K562 (cell line): ENCODE measurements at regions not wholly inside any gene's neighbourhood (a gene's known extent, or its start where the extent isn't known, plus 50 kb on each side); places are given as distances from the start of the nearest gene placed in this dataset.
"Not testable (repeated sequence)": the region's sequence is repeated elsewhere in the genome, so short reads cannot be mapped to it uniquely, and the experiment has no call there.

Experiments used
- ATAC-seq: fragments of 200-7000 bp; cut with Tn5 transposase; 3 replicates; pipeline ENCODE4 v1.9.1; 2020; ENCODE audit warnings: moderate library complexity
- BruUV-seq: library from RNA; stranded (reverse); fragments of 400-500 nt; replicated peaks from 2 replicates; lab custom pipeline; 2021; lab: Mats Ljungman, UMichigan
- CTCF ChIA-PET: fragments of 300-600 bp; formaldehyde crosslinking; extraction: SDS; loops from one replicate; lab custom pipeline; 2021; ENCODE audit warnings: low intra/inter-chr PET ratio; lab: Yijun Ruan, JAX
- POLR2A ChIA-PET: fragments of 300-600, 350-650 bp; sonication (Branson Sonifier 250); formaldehyde crosslinking; extraction: SDS; loops from one replicate; lab custom pipeline; 2021; ENCODE audit warnings: antibody characterized with exemption, inconsistent platforms; lab: Yijun Ruan, JAX
- DNase-seq, 4 experiments: peaks; one replicate each; pipeline versions ENCODE4 v3.0.0 to v3.0.0-alpha.2; 2011 to 2018; ENCODE audit warnings: low spot score in 3 of 4, mixed read lengths in 3 of 4; ENCODE audit errors: extremely low read depth in 1 of 4
- FAIRE-seq: peaks from 2 replicates; lab custom pipeline; 2011; peaks lifted over from hg19 to GRCh38; lab: Jason Lieb, UNC
- H2AFZ ChIP-seq: 2 replicates; pipeline ENCODE4 v1.6.0; 2011; ENCODE audit warnings: low read depth, low read length, control low read depth, inconsistent platforms
- H3K27ac ChIP-seq: fragments of 200-600 bp; 3 replicates; pipeline ENCODE4 v1.8.0; 2011; ENCODE audit warnings: low read depth, mild to moderate bottlenecking, control low read depth, inconsistent platforms, low read length, moderate library complexity, mixed read lengths; ENCODE audit errors: extremely low read depth
- H3K27me3 ChIP-seq, 2 experiments: fragments of 300-600 bp in 1 of 2; 2 replicates in 1 of 2; 3 replicates in 1 of 2; pipeline versions ENCODE4 v1.6.0 to v1.8.0; 2011; ENCODE audit warnings: inconsistent platforms in 2 of 2, low read length in 2 of 2, mild to moderate bottlenecking in 1 of 2, mixed read lengths in 1 of 2, moderate library complexity in 1 of 2; ENCODE audit not compliant: control insufficient read depth in 2 of 2, insufficient read depth in 2 of 2
- H3K36me3 ChIP-seq: fragments of 300-600 bp; 3 replicates; pipeline ENCODE4 v1.8.0; 2011; ENCODE audit warnings: mild to moderate bottlenecking, low read length, inconsistent platforms; ENCODE audit not compliant: control insufficient read depth, insufficient read depth
- H3K4me1 ChIP-seq, 2 experiments: fragments of 200-600 bp in 1 of 2; replicated peaks in 1 of 2; 2 replicates in 1 of 2; 3 replicates in 1 of 2; pipeline versions ENCODE4 v1.5.1 to v1.8.0; 2011; ENCODE audit warnings: inconsistent platforms in 2 of 2, low read length in 2 of 2, mild to moderate bottlenecking in 1 of 2, mixed read lengths in 1 of 2, moderate library complexity in 1 of 2; ENCODE audit not compliant: control insufficient read depth in 2 of 2, insufficient read depth in 2 of 2
- H3K4me2 ChIP-seq: 2 replicates; pipeline ENCODE4 v1.6.1; 2011; ENCODE audit warnings: low read length, control low read depth, inconsistent platforms, mixed read lengths; ENCODE audit not compliant: insufficient read depth
- H3K4me3 ChIP-seq: fragments of 200-600 bp; sonication (generic), shearing (Covaris generic); 2 replicates; pipeline ENCODE4 v1.5.1; 2016; ENCODE audit warnings: control low read depth, inconsistent platforms
- H3K79me2 ChIP-seq: fragments of 200-600 bp; 3 replicates; pipeline ENCODE4 v1.8.0; 2011; ENCODE audit warnings: low read length, inconsistent platforms; ENCODE audit not compliant: control insufficient read depth, insufficient read depth
- H3K9ac ChIP-seq, 2 experiments: 2 replicates each; pipeline versions ENCODE4 v1.6.0 to v1.6.1; 2011; ENCODE audit warnings: low read depth in 2 of 2, low read length in 2 of 2, control low read depth in 1 of 2, inconsistent platforms in 1 of 2, mild to moderate bottlenecking in 1 of 2, mixed read lengths in 1 of 2; ENCODE audit not compliant: insufficient read depth in 1 of 2
- H3K9me1 ChIP-seq: one replicate; pipeline ENCODE4 v1.6.0; 2011; ENCODE audit warnings: inconsistent platforms, mild to moderate bottlenecking, low read length, moderate library complexity; ENCODE audit not compliant: control insufficient read depth, insufficient read depth
- H3K9me3 ChIP-seq: replicated peaks from 2 replicates; pipeline ENCODE4 v1.5.1; 2011; ENCODE audit warnings: low read depth, low read length, inconsistent platforms; ENCODE audit not compliant: control insufficient read depth, insufficient read depth
- H4K20me1 ChIP-seq: replicated peaks from 2 replicates; pipeline ENCODE4 v1.6.1; 2011; ENCODE audit warnings: low read length, inconsistent platforms, mixed read lengths; ENCODE audit not compliant: control insufficient read depth, insufficient read depth
- MAX ChIP-seq: sonication (generic); formaldehyde crosslinking; IDR thresholded peaks from 2 replicates; pipeline ENCODE4 v1.9.0; 2022; ENCODE audit warnings: mild to moderate bottlenecking, missing genetic modification reagents
- PML ChIP-seq: IDR thresholded peaks from 2 replicates; pipeline ENCODE4 v1.6.1; 2012; ENCODE audit warnings: low read length, inconsistent platforms
- ZNF395 ChIP-seq: fragments of 200-800 bp; sonication (Bioruptor generic); IDR thresholded peaks from 2 replicates; pipeline ENCODE4 v1.6.1; 2017; ENCODE audit warnings: missing genetic modification characterization, missing compliant biosample characterization
- ZNF740 ChIP-seq, 3 experiments: fragments of 200-800 bp in 1 of 3; sonication (Bioruptor generic) in 1 of 3; sonication (generic) in 1 of 3; formaldehyde crosslinking in 1 of 3; IDR thresholded peaks; 2 replicates each; pipeline versions ENCODE4 v1.6.1 to v1.8.0; 2016 to 2022; ENCODE audit warnings: mild to moderate bottlenecking in 2 of 3, missing compliant biosample characterization in 2 of 3, missing genetic modification characterization in 2 of 3, missing genetic modification reagents in 1 of 3
- WGBS: fragments of 100-300 bp; shearing (Covaris generic); methylation state at CpG from one replicate; pipeline ENCODE4 v1.1.6; 2016; ENCODE audit warnings: low coverage, mixed read lengths; ENCODE audit not compliant: insufficient coverage; ENCODE audit errors: missing lambda C conversion rate; 5-methylcytosine and 5-hydroxymethylcytosine counted together
- in situ Hi-C: fragments of 300-500 bp; cut with MboI; formaldehyde crosslinking; loops from 4 replicates; pipeline ENCODE4 v1.15.0; 2018; ENCODE audit warnings: inconsistent platforms, mixed read lengths
- intact Hi-C: fragments of 100-400 bp; cut with micrococcal nuclease; formaldehyde crosslinking; loops from 2 replicates; pipeline ENCODE4 v1.14.2; 2022

GRCh38 chr9:136602193-136602885, 56.5 kb upstream of the NOTCH1 start:
- Histone ChIP-seq H3K9me1 (no peaks in the 10 kb centered on the region), H3K4me2 (no peak overlapping the region), H3K79me2 (no peaks in the 10 kb centered on the region), H3K4me3 (no peak overlapping the region), H3K9ac (peak overlapping the region in 1 of 2 experiments; percentile 35; a peak in 1 of 4 replicates), H3K9me3 (no peaks in the 10 kb centered on the region), H2AFZ (no peak overlapping the region), H4K20me1 (no peaks in the 10 kb centered on the region), H3K27ac (no peak overlapping the region), H3K27me3 (no peaks in the 10 kb centered on the region), H3K36me3 (no peaks in the 10 kb centered on the region), H3K4me1 (peaks cover 0 to 70% of the 10 kb centered on the region in 2 experiments; a peak in 4 of 5 replicates)
- FAIRE-seq (no peak), DNase-seq (peak in 1 of 4 experiments; percentile 14), ATAC-seq (no peak)
- intact Hi-C loops = no loop called here
- WGBS = 10% methylated on average over 13 of the region's 28 CpGs
- in situ Hi-C loops = no loop called here
- BruUV-seq = no TSS peak
- POLR2A ChIA-PET = no interaction called here
- CTCF ChIA-PET = no interaction called here
- no peak for TF ChIP-seq ZNF740 (CRISPR knock-in tag; IDR thresholded peaks at IDR 0.05)
- no peak for TF ChIP-seq ZNF740 (tag; IDR thresholded peaks at IDR 0.05)
- peak; percentile 32; the same call in 1 of the 2 replicates for TF ChIP-seq MAX (CRISPR knock-in tag)
- no peak for TF ChIP-seq ZNF395 (CRISPR knock-in tag)
- TF ChIP-seq PML = no peak

- H4K20me1 ChIP-seq, H3K79me2 ChIP-seq, H3K9me1 ChIP-seq, H2AFZ ChIP-seq, FAIRE-seq, ATAC-seq, intact Hi-C loops, BruUV-seq, CTCF ChIA-PET, in situ Hi-C loops, DNase-seq, H3K27me3 ChIP-seq, H3K4me3 ChIP-seq, H3K27ac ChIP-seq, H3K9me3 ChIP-seq, H3K9ac ChIP-seq, POLR2A ChIA-PET, H3K36me3 ChIP-seq, H3K4me2 ChIP-seq: not testable (repeated sequence)
- 31% methylated on average over 15 of the region's 31 CpGs for WGBS
- peaks cover 0 to 69% of the 10 kb centered on the region in 2 experiments; a peak in 3 of 5 replicates for H3K4me1 ChIP-seq
Observed at GRCh38 chr9:136601250-136601973, 55.6 kb upstream of the NOTCH1 start.
